ACC112 (cell line): ENCODE measurements at regions not wholly inside any gene's neighbourhood (a gene's known extent, or its start where the extent isn't known, plus 50 kb on each side); places are given as distances from the start of the nearest gene placed in this dataset.

ENCODE experiments used
- H2AFZ ChIP-seq: fragments of 200-600 bp; sonication (generic); one replicate; pipeline ENCODE4 v1.6.0; 2017; ENCODE audit warnings: antibody characterized with exemption, low read length; ENCODE audit not compliant: unreplicated experiment
- H3K27ac ChIP-seq: fragments of 200-600 bp; sonication (generic); 2 replicates; pipeline ENCODE4 v1.5.1; 2014; ENCODE audit warnings: low read depth, mild to moderate bottlenecking, antibody characterized with exemption, low read length, moderate library complexity
- H3K27me3 ChIP-seq: fragments of 200-600 bp; sonication (generic); 2 replicates; pipeline ENCODE4 v1.6.1; 2014; ENCODE audit warnings: mild to moderate bottlenecking, antibody characterized with exemption, low read length, moderate library complexity, mixed read lengths; ENCODE audit not compliant: insufficient read depth
- H3K36me3 ChIP-seq: fragments of 200-600 bp; sonication (generic); 2 replicates; pipeline ENCODE4 v1.6.1; 2016; ENCODE audit warnings: mild to moderate bottlenecking, antibody characterized with exemption, low read length, moderate library complexity, mixed read lengths; ENCODE audit not compliant: insufficient read depth
- H3K4me1 ChIP-seq: fragments of 200-600 bp; sonication (generic); one replicate; pipeline ENCODE4 v1.6.1; 2016; ENCODE audit warnings: low read length, mixed read lengths; ENCODE audit not compliant: insufficient read depth, unreplicated experiment, control insufficient read depth
- H3K4me3 ChIP-seq: fragments of 200-600 bp; sonication (generic); 2 replicates; pipeline ENCODE4 v1.5.1; 2014; ENCODE audit warnings: mild to moderate bottlenecking, low read depth, low read length
- H3K79me2 ChIP-seq: fragments of 200-600 bp; sonication (generic); one replicate; pipeline ENCODE4 v1.6.0; 2016; ENCODE audit warnings: low read length; ENCODE audit not compliant: control insufficient read depth, unreplicated experiment, insufficient read depth

- no peaks in the 10 kb centered on the region for H3K4me1 ChIP-seq
- H3K36me3 ChIP-seq, result no peaks in the 10 kb centered on the region
- no peak overlapping the region for H2AFZ ChIP-seq
- H3K27ac ChIP-seq, result no peak overlapping the region
- no peak overlapping the region for H3K4me3 ChIP-seq
- H3K79me2 ChIP-seq, result no peaks in the 10 kb centered on the region
- peaks cover 87% of the 10 kb centered on the region for H3K27me3 ChIP-seq
Observed at GRCh38 chr3:168239287-168239686, 143.6 kb upstream of the GOLIM4 start.

- Histone ChIP-seq H3K4me1 (no peaks in the 10 kb centered on the region), H2AFZ (no peak overlapping the region), H3K79me2 (no peaks in the 10 kb centered on the region), H3K36me3 (no peaks in the 10 kb centered on the region), H3K27me3 (peaks cover 77% of the 10 kb centered on the region), H3K4me3 (no peak overlapping the region), H3K27ac (no peak overlapping the region)
Observed at GRCh38 chr3:168233001-168233400, 137.3 kb upstream of the GOLIM4 start.

GRCh38 chr3:168223085-168223484, 127.4 kb upstream of the GOLIM4 start:
- H3K27ac ChIP-seq, result no peak overlapping the region
- no peaks in the 10 kb centered on the region for H3K4me1 ChIP-seq
- no peaks in the 10 kb centered on the region for H3K36me3 ChIP-seq
- peaks cover 51% of the 10 kb centered on the region for H3K27me3 ChIP-seq
- H3K79me2 ChIP-seq, result no peaks in the 10 kb centered on the region
- H2AFZ ChIP-seq, result no peak overlapping the region
- no peak overlapping the region for H3K4me3 ChIP-seq

GRCh38 chr3:168220556-168220955, 124.8 kb upstream of the GOLIM4 start:
- Histone ChIP-seq H3K27me3 (peaks cover 46% of the 10 kb centered on the region), H3K27ac (no peak overlapping the region), H3K79me2 (no peaks in the 10 kb centered on the region), H3K4me1 (no peaks in the 10 kb centered on the region), H3K4me3 (no peak overlapping the region), H2AFZ (no peak overlapping the region), H3K36me3 (no peaks in the 10 kb centered on the region)

DNA sequence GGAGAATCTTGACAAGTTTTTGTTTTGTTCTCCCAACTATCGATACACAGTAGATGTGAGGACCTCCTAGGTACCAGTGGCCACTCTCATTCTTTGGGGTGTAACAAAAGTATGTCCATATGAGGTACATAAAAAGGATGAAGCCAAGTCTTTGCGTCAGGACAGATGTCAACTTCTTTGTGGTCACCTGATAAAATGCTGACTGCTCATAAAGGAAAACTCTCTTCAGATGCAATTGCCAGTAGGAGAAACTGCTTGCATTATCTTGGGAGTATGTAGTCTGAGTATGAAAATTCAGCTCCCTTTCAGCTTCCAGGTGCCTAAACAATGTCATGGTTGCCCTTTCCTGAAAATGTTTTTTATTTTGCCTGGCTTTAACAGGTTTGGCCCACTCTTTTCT, 123.8 kb upstream of the GOLIM4 start:
- Histone ChIP-seq H3K27ac (no peak overlapping the region), H3K27me3 (peaks cover 39% of the 10 kb centered on the region), H3K4me1 (no peaks in the 10 kb centered on the region), H3K79me2 (no peaks in the 10 kb centered on the region), H3K4me3 (no peak overlapping the region), H2AFZ (no peak overlapping the region), H3K36me3 (no peaks in the 10 kb centered on the region)

GRCh38 chr3:168218600-168218999, 122.9 kb upstream of the GOLIM4 start:
- no peak overlapping the region for H2AFZ ChIP-seq
- peaks cover 9% of the 10 kb centered on the region for H3K4me1 ChIP-seq
- no peaks in the 10 kb centered on the region for H3K36me3 ChIP-seq
- no peaks in the 10 kb centered on the region for H3K79me2 ChIP-seq
- H3K4me3 ChIP-seq, result no peak overlapping the region
- peaks cover 34% of the 10 kb centered on the region for H3K27me3 ChIP-seq
- H3K27ac ChIP-seq, result no peak overlapping the region

DNA sequence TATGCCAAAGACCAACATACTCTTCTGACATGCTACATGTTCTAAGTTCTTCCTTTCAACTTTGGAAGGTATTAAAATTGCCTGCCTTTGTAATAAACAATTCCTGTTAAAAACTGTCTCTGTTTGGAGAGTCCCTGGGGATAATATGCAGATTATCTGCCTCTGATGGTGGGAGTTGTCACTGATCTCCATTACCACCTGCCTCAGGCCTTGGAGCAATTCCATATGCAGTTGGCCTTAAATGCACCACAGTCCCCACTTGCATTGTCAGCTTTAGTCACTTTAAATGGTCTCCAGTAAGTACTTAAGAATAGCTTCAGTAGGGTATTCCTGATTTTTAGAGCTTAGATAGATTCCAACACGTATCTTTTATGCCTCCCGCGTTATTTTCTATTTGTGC, 121.1 kb upstream of the GOLIM4 start:
- Histone ChIP-seq H2AFZ (no peak overlapping the region), H3K36me3 (no peaks in the 10 kb centered on the region), H3K79me2 (no peaks in the 10 kb centered on the region), H3K27ac (no peak overlapping the region), H3K4me3 (no peak overlapping the region), H3K4me1 (peaks cover 9% of the 10 kb centered on the region), H3K27me3 (peaks cover 19% of the 10 kb centered on the region)

- H3K4me1 ChIP-seq, result peaks cover 9% of the 10 kb centered on the region
- H3K79me2 ChIP-seq, result no peaks in the 10 kb centered on the region
- peak overlapping the region; percentile 20 for H2AFZ ChIP-seq
- H3K4me3 ChIP-seq, result peak overlapping the region; percentile 63
- H3K27ac ChIP-seq, result no peak overlapping the region
- no peaks in the 10 kb centered on the region for H3K36me3 ChIP-seq
- no peaks in the 10 kb centered on the region; the same call in 1 of the 2 replicates for H3K27me3 ChIP-seq
Observed at GRCh38 chr3:168213920-168214319, 118.2 kb upstream of the GOLIM4 start.

DNA sequence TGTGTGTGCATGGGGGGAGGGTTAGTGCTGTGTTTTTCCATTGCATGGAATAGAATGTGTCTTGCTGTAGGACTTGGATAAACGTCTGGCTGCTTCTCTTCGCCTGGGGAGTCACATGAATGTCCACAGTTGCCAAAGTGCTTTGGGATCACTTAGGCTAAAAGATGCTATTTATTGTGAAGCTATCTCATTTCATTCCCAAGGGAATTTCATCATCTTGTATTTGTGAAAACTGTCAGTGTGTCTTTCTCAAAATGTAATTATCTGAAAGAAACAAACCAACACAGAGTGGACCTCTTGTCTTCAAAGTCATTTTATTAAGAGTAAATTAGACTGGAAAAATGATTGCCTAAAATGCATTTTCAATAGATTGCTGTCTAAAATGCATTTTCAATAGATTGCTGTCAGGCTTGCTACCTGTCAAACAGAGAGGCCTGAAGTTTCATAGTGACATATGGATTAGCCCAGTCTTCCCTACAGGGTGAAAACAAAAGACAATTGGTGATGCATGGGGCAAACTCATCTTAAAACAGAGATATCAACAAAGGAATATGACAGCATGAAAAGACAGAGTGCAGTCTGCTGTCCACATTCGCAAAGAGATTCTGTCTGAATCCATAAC, 117.1 kb upstream of the GOLIM4 start:
- Histone ChIP-seq H2AFZ (no peak overlapping the region), H3K4me1 (peaks cover 9% of the 10 kb centered on the region), H3K4me3 (no peak overlapping the region), H3K36me3 (no peaks in the 10 kb centered on the region), H3K79me2 (no peaks in the 10 kb centered on the region), H3K27me3 (no peaks in the 10 kb centered on the region), H3K27ac (no peak overlapping the region)

GRCh38 chr3:168205451-168205850, 109.7 kb upstream of the GOLIM4 start:
- no peaks in the 10 kb centered on the region for H3K36me3 ChIP-seq
- no peak overlapping the region for H2AFZ ChIP-seq
- H3K4me1 ChIP-seq, result no peaks in the 10 kb centered on the region
- H3K27me3 ChIP-seq, result no peaks in the 10 kb centered on the region; the same call in 1 of the 2 replicates
- no peak overlapping the region for H3K4me3 ChIP-seq
- no peak overlapping the region for H3K27ac ChIP-seq
- H3K79me2 ChIP-seq, result no peaks in the 10 kb centered on the region

GRCh38 chr3:168197162-168197561, 101.4 kb upstream of the GOLIM4 start:
- H3K4me3 ChIP-seq, result no peak overlapping the region

More at GRCh38 chr3:168197162-168197561, 101.4 kb upstream of the GOLIM4 start:
- H3K36me3 ChIP-seq, result no peaks in the 10 kb centered on the region
- no peak overlapping the region for H3K27ac ChIP-seq
- no peak overlapping the region for H2AFZ ChIP-seq
- H3K4me1 ChIP-seq, result no peaks in the 10 kb centered on the region
- H3K27me3 ChIP-seq, result 0 out of 2 replicates have a peak, but pooled peaks cover 5% of the 10 kb centered on the region
- no peaks in the 10 kb centered on the region for H3K79me2 ChIP-seq
